C4-2B (cell line): ENCODE measurements at regions not wholly inside any gene's neighbourhood (a gene's known extent, or its start where the extent isn't known, plus 50 kb on each side); places are given as distances from the start of the nearest gene placed in this dataset.

Source experiments
- CTCF ChIP-seq: fragments of 450-650 bp; conservative IDR thresholded peaks from 2 replicates; pipeline ENCODE4 v1.5.1; 2017; ENCODE audit warnings: mild to moderate bottlenecking
- ZFX ChIP-seq: fragments of 450-650 bp; IDR thresholded peaks from 2 replicates; pipeline ENCODE4 v1.6.1; 2017

DNA sequence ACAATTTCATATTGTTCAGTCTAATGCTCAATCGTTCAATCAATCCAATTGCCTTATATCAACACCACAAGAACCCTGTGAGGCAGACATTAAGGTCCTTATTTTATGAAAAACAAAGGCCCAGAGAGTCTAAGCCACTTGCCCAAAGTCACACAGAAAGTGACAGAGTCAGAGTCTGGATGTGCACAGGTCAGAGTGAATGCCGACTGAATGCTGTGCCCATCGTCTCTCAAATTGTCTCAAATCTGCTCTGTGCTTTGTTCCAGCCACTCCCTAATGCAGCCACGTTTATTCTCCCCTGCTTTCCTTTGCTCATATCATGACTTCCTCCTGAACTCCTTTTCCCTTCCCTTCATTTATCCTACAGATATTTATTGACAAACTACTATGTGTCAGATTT is 558.3 kb downstream of the MATN1 start:
- TF ChIP-seq CTCF, result no peak
- TF ChIP-seq ZFX, result no peak
